ENCODE measurements at regions not wholly inside any gene's neighbourhood (a gene's known extent, or its start where the extent isn't known, plus 50 kb on each side); places are given as distances from the start of the nearest gene placed in this dataset.
A peak's percentile ranks its signal among the peaks of the same experiment; 100 is the strongest.

- TF ChIP-seq POU6F1 (CRISPR knock-in tag; IDR thresholded peaks at IDR 0.05; ENCODE audit: borderline replicate concordance, low read depth) (no peak), CSDC2 (CRISPR knock-in tag; IDR thresholded peaks at IDR 0.05) (no peak), TOX (CRISPR knock-in tag; IDR thresholded peaks at IDR 0.05; ENCODE audit: borderline replicate concordance) (no peak), GLIS3 (CRISPR knock-in tag; IDR thresholded peaks at IDR 0.05) (no peak), PPARA (CRISPR knock-in tag; IDR thresholded peaks at IDR 0.05; ENCODE audit: borderline replicate concordance) (no peak), ZC3H10 (CRISPR knock-in tag; IDR thresholded peaks at IDR 0.05) (no peak), ZNF8 (CRISPR knock-in tag; IDR thresholded peaks at IDR 0.05) (no peak), CREB5 (CRISPR knock-in tag; IDR thresholded peaks at IDR 0.05; ENCODE audit: low read depth) (no peak), OSR1 (CRISPR knock-in tag; IDR thresholded peaks at IDR 0.05) (no peak), RARB (CRISPR knock-in tag; IDR thresholded peaks at IDR 0.05) (no peak), ZFP3 (CRISPR knock-in tag; IDR thresholded peaks at IDR 0.05) (no peak), TCF4 (CRISPR knock-in tag; IDR thresholded peaks at IDR 0.05; ENCODE audit: borderline replicate concordance) (no peak), BACH2 (CRISPR knock-in tag; IDR thresholded peaks at IDR 0.05; ENCODE audit: borderline replicate concordance) (no peak), ESRRG (CRISPR knock-in tag; IDR thresholded peaks at IDR 0.05) (no peak)
- TF ChIP-seq, protein P1, sequence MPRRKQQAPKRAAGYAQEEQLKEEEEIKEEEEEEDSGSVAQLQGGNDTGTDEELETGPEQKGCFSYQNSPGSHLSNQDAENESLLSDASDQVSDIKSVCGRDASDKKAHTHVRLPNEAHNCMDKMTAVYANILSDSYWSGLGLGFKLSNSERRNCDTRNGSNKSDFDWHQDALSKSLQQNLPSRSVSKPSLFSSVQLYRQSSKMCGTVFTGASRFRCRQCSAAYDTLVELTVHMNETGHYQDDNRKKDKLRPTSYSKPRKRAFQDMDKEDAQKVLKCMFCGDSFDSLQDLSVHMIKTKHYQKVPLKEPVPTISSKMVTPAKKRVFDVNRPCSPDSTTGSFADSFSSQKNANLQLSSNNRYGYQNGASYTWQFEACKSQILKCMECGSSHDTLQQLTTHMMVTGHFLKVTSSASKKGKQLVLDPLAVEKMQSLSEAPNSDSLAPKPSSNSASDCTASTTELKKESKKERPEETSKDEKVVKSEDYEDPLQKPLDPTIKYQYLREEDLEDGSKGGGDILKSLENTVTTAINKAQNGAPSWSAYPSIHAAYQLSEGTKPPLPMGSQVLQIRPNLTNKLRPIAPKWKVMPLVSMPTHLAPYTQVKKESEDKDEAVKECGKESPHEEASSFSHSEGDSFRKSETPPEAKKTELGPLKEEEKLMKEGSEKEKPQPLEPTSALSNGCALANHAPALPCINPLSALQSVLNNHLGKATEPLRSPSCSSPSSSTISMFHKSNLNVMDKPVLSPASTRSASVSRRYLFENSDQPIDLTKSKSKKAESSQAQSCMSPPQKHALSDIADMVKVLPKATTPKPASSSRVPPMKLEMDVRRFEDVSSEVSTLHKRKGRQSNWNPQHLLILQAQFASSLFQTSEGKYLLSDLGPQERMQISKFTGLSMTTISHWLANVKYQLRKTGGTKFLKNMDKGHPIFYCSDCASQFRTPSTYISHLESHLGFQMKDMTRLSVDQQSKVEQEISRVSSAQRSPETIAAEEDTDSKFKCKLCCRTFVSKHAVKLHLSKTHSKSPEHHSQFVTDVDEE (CRISPR knock-in tag; IDR thresholded peaks at IDR 0.05), result no peak
- TF ChIP-seq, protein P2, sequence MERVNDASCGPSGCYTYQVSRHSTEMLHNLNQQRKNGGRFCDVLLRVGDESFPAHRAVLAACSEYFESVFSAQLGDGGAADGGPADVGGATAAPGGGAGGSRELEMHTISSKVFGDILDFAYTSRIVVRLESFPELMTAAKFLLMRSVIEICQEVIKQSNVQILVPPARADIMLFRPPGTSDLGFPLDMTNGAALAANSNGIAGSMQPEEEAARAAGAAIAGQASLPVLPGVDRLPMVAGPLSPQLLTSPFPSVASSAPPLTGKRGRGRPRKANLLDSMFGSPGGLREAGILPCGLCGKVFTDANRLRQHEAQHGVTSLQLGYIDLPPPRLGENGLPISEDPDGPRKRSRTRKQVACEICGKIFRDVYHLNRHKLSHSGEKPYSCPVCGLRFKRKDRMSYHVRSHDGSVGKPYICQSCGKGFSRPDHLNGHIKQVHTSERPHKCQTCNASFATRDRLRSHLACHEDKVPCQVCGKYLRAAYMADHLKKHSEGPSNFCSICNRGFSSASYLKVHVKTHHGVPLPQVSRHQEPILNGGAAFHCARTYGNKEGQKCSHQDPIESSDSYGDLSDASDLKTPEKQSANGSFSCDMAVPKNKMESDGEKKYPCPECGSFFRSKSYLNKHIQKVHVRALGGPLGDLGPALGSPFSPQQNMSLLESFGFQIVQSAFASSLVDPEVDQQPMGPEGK (CRISPR knock-in tag; IDR thresholded peaks at IDR 0.05; ENCODE audit: borderline replicate concordance), result no peak
- ATAC-seq, result no peak
These were observed 68.2 kb upstream of the TNFAIP3 start for GRCh38 chr6:137798846-137799245.

DNA sequence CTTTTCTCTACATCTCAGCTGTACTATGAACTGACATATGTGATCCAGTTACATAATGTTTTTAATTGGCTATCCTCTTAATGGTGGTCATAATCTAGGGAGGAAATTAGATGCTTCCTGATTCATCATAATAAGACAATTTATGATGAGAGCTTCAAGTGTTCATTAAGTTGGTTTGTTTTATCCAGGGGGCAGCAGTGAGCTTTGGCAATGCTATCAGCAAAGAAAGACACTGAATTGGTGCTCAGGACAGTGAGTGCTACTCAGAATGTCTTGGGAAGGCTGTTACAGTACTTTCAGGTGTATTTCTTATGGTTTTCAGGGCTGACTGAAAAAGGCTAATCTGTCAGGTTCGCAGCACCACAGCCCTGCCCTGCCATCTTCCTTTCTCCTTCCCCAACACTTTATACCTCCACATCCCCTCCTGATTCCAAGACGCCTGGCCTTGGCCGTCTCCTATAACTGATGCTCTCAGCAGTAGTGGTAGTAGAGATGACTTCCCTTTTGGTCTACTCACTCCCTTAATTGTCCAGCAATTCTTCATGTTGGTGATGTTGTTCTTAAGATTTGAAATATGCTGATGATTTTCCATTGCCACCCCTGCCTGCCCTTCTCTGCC is 67.0 kb upstream of the TNFAIP3 start:
- peak; percentile 61 for ATAC-seq

More for the DNA sequence above, 67.0 kb upstream of the TNFAIP3 start:
- TF ChIP-seq BACH2 (CRISPR knock-in tag; IDR thresholded peaks at IDR 0.05; ENCODE audit: borderline replicate concordance), result no peak
- TF ChIP-seq ZC3H10 (CRISPR knock-in tag; IDR thresholded peaks at IDR 0.05), result no peak
- no peak for TF ChIP-seq ARNTL (CRISPR knock-in tag; IDR thresholded peaks at IDR 0.05; ENCODE audit: borderline replicate concordance, low read depth)
- TF ChIP-seq GLIS3 (CRISPR knock-in tag; IDR thresholded peaks at IDR 0.05), result no peak
- TF ChIP-seq PPARA (CRISPR knock-in tag; IDR thresholded peaks at IDR 0.05; ENCODE audit: borderline replicate concordance), result no peak
- no peak for TF ChIP-seq CREB5 (CRISPR knock-in tag; IDR thresholded peaks at IDR 0.05; ENCODE audit: low read depth)
- TF ChIP-seq POU6F1 (CRISPR knock-in tag; IDR thresholded peaks at IDR 0.05; ENCODE audit: borderline replicate concordance, low read depth), result no peak
- TF ChIP-seq ZNF70 (CRISPR knock-in tag; IDR thresholded peaks at IDR 0.05), result no peak
